ENCODE measurements at regions not wholly inside any gene's neighbourhood (a gene's known extent, or its start where the extent isn't known, plus 50 kb on each side); places are given as distances from the start of the nearest gene placed in this dataset.
"Not testable (repeated sequence)": the region's sequence is repeated elsewhere in the genome, so short reads cannot be mapped to it uniquely, and the experiment has no call there.

DNA sequence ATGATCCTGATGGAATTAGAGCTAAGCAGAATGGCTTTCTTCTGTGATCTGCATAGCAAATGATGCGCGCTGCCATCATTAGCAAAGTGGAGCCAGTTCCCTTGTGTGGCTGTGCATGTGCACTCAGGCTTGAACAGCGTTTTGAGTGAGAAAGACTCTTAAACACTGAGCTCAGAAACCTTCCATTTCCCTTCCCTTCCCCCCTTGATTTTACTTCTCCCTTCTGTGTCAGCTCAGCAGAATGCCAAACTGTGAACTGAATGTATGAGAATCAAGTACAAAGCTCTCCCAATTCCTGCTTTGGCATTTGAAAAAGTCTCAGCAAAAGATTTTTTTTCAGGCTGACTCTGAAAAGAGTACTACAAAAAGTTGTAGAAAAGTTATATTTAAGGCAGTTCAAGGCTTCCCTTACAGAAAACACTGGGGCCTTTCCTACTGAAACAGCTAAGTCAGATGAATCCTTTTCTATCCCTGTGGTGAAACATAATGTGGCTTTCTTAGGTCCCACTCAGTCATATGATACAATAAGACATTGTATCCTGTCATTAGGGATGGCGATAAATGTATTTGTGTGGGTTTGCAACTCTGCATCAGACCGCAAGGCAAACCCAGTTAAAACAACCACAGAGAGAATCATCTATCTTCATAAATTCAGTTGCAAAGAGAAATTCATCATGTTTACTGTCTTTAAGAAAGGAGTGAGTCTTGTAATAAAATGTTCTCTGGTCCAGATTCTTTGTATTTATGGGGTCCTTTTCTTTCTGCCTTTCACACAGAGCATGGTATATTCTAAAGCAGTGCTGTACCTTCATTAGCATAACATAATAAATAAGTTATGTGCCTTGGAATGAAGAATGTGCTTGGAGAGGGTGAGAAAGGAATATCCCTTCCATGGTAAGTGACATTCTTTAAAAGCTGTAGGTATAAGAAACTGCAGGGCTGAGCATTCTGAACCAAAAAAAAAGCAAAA lies 222.6 kb downstream of the CAAP1 start:
- peak in 9 of 56 donors; percentile 1 to 30 (median 6) for DNase-seq

DNA sequence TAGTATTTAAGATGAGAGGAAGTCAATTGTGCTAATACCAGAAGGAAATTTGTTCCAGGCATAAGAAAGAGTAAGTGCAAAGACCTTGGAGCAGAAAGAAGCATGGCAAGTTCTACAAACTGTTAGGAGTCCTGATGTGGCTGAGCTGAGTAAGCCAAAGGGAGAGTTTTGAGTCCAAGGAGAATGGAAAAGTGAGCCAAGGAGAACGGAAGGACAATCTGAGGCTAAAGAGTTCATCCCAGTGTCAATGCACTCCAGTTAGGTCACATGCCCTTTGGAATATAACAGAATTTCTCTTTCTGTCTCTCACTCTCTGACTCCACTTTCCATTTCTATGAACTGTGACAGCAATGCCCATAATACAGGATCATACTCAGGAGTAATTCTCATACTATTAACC lies 224.7 kb downstream of the CAAP1 start:
- no peak for DNase-seq

DNA sequence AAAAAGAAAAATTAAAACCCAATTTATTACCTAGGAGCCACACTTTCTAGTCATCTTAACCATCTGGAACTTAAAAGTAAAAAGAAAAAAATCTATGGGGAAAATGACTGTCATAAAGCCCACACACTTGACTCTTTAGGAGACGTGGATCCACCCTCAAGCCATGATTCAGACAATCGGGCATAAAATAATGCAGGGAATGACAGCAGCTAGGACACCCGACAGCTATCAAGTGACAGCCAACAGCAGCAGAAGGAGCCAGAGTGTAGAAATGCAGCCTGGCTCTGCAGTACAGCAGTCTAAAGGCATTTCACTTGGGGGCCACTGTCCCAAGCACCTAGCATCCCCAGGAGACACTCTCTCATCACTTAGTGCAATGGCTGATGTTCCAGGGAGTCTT lies 226.9 kb downstream of the CAAP1 start:
- DNase-seq, result peak in 1 of 56 donors; percentile 1

DNA sequence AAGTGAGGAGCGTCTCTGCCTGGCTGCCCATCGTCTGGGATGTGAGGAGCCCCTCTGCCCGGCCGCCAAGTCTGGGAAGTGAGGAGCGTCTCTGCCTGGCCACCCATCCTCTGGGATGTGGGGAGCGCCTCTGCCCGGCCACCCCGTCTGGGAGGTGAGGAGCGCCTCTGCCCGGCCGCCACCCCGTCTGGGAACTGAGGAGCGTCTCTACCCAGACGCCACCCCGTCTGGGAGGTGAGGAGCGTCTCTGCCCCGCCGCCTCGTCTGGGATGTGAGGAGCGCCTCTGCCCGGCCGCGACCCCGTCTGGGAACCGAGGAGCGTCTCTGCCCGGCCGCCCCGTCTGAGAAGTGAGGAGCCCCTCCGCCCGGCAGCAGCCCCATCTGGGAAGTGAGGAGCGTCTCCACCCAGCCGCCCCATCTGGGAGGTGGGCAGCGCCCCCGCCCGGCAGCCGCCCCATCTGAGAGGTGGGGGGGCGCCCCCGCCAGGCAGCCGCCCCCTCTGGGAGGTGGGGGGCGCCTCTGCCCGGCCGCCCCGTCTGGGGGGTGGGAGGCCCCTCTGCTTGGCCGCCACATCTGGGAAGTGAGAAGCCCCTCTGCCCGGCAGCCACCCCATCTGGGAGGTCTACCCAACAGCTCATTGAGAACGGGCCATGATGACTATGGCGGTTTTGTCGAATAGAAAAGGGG lies 228.4 kb downstream of the CAAP1 start:
- DNase-seq, result not testable (repeated sequence)

DNA sequence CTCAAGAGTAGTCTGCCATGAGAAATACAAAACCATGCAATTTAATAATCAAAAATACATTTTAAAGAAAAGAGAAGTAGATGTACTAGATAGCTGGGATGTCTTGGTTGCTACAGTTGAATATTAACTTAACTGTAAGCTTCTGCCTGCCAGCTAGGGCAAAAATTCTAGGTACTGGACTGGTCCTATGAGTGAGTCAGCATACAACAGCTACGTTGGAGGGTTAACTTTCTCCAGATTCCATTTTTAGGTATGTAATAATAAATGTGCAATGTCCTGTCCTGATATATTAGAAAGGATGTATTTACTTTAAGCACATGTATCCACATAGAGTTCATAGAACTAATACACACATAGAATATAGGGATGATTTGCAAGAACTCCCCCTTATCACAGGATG lies 230.1 kb downstream of the CAAP1 start:
- no peak for DNase-seq

DNA sequence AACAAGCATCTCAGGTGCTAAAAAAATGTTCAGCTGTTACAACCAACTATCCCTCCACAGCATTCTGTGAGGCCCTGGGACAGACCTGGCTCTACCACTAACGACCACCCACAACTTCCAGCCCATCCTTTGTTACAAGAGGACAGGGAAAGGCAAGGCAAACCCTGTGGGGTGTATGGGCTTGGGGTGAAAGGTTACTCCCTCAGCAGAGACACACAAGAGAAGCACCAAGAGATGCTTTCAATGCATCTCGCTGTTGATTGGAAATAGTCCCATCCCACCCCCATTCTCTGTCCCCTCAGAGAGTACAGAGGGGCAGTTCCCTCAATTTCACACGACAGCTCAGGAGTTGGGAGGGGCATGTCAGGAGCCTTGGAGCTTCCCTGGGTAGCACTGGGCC lies 234.1 kb downstream of the CAAP1 start:
- DNase-seq, result no peak

DNA sequence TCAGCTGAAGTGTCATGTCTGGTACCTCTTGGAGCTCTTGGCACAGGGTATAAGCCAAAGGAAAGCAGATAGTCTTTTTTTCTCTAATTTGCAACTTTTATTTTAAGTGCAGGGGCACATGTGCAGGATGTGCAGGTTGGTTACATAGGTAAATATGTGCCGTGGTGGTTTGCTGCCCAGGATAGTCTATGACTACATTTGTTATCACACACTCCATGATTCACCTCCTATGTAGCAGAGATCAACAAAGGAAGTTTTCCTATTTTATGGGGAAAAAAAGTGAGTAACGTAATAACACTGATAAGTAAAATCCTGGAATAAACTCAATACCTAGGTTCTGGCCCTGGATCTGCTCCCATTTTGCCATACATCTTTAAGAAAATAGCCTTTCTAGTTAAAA lies 234.6 kb downstream of the CAAP1 start:
- no peak for DNase-seq

DNA sequence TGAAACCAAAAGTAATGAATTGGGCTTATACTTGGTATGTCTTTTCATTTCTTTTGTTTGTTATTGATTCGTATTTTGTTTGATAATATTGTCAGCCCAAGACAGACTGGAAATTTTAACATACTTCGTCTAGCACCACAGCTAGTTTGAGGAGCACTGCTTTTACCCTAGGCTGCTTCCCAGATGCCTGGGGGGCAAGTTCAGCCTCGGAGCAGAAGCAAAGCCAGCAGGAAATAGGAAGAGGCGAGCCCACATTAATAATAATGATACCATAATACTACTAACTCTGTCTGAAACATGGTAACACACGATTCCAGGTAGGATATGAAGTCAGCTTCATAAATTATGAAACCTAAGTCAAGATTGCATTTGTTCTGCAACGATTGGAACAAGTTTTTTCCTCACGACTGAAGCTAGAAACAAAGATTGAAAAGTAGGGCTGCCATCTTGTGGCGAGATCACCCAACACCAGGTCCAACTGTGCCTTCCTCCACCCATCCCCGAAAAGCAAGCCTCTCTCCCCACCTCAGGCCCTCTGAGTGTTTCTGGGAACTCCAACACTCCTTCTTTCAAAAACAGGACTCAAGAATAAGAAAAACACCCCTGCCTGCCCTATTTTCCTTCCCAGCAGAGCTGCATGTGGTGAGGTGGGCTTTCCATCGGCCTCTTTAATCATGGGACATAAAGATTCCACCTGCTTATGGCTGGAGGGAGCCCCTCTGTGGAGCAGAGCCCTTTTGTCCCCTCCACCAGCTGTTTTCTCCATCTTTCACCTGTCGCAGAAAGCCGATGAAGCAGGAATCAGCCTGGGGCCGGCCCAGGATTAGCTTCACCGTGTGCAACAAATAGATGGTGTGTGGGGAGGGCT lies 236.4 kb downstream of the CAAP1 start:
- DNase-seq, result peak in 15 of 56 donors; percentile 3 to 44 (median 11)

DNA sequence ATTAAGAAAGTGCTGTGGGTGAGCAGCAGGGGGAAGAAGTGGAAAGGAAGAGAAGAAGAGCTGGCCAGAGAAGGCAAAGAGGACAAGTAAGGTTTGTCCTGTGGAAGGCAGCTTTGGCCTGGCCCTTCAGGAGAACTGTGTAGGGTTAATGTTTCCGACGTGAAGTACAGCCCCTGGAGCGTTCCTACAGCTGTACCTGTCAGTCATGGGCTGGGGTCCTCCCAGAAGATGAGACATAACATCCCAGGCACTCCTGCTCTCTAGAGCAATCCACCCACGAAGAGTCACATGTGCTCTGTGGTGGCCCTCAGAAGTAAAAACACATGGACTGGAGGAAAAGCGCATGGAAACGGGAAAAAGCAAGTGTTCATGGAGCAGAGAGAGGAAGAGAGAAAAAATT lies 237.4 kb downstream of the CAAP1 start:
- DNase-seq, result no peak

DNA sequence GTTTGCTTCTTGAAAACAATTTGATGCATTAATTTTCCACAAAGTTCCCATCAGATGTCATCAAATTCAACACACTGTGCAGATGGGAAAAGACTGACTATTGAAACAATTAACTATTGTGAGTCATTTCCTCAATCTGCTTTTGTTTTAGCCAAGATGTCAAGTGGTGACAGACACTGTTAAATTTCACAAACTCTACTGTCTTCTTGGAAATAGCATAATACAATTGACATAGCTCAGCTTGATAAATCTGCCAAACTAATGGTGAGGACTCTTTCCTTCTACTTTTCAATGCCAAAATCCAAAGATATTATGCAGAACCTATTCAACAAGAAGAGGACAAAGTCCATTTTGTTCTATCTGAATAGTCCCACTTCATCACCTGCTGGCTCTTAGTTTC lies 242.3 kb downstream of the CAAP1 start:
- DNase-seq, result no peak

DNA sequence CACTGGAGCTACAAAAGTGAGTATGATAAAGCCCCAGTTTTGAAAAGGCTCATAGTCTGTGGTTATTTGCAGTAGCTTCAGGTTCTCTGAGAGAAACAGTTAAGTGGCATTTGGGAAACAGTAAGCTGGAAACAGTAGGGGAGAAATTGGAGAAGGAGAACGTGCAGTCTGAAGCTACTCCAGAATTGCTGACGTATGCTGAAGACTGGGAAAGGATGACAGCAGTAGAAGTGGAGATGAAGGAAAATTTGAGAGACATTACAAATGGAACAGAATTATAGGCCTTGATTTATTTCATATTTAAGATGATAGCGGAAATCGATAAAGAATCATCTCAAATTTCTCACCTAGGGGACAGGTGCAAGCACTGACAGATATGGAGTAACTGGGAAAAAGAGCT lies 248.8 kb downstream of the CAAP1 start:
- DNase-seq, result no peak

DNA sequence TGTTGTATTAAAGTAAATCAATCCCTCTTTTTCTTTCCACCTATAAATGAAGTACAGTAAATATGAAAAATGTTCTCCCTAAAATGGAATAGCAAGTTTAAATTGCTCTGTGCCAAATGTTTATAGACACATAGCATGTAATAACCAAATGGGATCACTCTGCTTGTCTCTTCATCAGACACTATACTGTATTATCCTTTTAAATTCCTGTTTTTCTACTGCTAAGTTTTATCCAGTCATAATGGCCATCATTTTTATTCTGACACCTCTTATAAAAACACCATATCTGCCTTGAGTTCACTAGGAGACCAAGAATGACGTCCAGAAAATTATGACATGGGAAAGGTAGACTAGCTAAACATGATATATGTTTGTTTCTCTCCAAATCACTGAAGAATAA lies 252.8 kb downstream of the CAAP1 start:
- no peak for DNase-seq

DNA sequence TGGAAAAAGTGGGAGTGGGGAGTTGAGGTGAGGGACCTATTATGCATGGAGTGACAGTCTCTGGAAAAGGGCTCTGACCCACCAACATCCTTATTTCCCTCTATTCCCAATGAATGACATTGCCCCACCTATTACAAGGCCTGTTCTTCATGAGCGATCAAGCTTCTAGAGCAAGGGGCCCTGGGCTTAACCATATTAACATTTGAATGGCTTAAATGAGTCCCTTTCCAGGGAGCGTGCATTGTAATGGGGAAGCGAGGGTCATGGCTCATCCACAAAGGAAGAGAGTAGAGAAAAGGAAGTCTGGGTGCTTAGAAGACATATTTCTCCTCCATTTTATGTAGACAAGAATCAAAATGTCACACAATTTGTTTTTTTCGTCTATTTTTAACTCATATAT lies 255.5 kb downstream of the CAAP1 start:
- no peak for DNase-seq

DNA sequence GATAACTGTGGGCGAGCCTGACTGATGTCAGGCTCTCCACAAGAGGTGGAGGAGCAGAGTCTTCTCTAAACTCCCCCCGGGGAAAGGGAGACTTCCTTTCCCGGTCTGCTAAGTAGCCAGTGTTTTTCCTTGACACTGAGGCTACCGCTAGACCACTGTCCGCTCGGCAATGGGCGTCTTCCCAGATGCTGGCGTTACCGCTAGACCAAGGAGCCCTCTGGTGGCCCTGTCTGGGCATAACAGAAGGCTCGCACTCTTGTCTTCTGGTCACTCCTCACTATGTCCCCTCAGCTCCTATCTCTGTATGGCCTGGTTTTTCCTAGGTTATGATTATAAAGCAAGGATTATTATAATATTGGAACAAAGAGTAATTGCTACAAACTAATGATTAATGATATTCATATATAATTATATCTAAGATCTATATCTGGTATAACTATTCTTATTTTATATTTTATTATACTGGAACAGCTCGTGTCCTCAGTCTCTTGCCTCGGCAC lies 278.7 kb downstream of the CAAP1 start:
- DNase-seq, result not testable (repeated sequence)

DNA sequence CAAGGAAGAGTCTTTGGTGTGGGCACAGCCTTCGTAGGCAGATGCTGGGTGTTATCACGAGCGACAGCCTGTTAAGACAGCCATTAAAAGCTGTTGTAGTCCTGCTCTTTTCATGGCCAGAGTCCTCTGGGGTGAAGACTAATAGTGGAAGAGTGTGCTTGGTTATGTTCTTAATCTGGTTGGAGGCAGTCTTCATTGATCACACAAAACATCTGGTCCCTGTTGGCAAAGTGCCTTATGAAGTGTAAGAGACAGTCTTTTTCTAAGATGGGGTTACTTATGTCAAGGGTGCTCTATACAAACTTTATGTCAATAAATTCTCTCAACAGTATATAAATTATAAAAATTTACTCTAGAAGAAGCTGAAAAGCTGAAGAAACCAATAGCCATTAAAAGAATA lies 280.4 kb downstream of the CAAP1 start:
- no peak for DNase-seq

DNA sequence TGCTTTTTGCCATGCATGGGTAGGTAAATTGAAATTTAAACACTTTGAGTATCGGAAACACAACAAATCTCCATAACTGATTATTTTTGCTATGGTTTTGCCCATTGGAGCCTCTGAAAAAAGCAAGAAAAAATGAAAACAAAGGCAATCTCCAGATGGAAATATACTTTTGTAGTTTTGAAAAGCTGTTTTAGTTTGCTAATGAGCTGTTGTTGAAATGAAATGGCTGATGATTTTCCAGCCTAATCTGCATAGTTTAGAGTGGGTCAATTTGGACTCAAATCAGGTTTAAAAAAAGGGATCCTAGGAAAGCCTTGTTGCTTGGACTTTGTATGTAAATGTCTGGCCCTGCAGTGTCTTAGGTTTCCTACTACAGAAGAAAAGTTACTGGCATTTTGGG lies 285.8 kb downstream of the CAAP1 start:
- no peak for DNase-seq

DNA sequence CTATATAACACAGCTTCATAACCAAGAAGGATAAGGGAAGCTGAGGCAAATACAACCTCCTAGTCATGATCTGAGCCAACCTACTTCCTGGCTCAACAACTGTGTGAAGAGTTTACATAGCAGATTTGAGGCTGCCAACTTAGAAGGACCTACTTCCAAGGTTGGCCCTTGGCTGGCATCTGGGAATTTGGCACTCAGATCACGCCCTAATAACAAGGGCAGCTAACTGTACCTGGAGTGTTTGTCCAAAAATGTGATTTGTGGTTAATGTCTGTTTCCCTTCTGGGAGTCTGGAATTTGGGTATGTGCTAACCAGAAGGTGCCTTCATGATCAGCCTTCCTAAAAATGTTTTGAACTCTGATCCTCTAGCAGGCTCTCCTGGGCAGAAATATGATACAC lies 287.2 kb downstream of the CAAP1 start:
- DNase-seq, result no peak

DNA sequence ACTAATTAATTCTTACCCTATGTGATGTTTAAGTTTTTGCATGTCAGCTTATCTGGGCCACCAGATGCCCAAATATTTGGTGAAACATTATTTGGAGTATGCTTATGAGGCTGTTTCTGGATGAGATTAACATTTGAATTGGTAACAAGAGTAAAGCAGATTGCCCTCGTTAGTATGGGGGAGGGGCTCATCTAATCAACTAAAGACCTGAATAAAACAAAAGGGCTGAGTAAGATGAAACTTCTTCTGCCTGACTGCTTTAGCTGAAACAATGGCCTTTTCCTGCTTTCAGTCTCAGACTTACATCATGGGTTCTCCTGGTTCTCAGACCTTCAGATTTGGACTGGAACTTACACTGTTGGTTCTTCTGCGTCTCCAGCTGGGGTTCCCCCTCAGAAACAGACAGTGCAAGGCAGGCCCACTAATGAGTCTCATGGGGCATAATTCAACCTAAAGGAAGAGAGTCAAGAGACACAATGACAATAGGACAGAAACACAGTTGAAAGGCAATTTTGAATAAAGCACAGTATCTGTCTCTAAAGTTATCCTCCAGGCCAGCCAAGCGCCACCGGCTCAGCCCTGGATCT lies 288.4 kb downstream of the CAAP1 start:
- no peak for DNase-seq

DNA sequence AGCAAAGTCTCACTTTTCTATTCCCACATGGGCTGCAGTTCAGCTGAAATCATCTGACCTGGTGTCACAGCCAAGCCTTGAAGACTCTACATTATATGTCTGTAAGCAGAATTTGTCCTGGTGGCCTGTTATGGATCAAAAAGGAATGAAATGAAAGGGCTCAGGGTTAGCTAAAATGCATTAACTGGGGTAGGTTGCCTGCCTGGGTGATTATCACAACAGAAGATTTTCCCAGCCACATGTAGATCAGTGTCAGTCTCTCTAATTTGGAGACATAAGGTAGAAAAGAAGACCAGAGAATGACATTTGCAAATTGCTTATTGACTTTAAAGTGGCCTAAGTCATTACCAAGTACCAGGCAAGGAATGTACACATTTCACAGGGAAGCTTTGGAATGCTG lies 289.0 kb downstream of the CAAP1 start:
- no peak for DNase-seq

DNA sequence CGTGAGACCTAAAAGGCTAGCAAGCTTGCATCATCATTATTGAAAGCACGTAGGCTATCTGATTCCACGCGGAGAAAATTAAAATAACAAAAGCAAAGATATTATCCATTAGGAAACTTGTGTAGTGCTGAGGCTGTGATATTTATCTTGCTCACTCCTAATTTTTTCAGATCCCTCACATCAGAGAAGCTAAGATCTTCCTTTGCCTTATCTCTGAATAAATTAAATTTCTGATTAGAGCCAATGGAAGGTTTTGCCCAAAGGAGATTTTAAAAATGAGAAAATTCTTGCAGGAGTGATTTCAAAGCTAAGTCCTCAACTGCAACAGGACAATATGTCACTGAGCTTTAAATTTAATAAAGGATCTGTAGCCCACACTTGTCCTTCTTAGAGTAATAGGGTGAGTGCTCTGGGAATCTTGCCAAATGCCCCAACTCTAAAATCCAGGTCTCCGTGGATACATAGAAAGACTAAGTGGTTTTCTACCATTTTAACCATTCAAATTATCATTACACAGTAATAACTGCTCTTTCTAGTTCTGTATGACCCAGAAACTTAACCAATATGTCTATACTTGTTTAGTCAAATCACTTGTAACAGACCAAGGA lies 295.0 kb downstream of the CAAP1 start:
- no peak for DNase-seq

DNA sequence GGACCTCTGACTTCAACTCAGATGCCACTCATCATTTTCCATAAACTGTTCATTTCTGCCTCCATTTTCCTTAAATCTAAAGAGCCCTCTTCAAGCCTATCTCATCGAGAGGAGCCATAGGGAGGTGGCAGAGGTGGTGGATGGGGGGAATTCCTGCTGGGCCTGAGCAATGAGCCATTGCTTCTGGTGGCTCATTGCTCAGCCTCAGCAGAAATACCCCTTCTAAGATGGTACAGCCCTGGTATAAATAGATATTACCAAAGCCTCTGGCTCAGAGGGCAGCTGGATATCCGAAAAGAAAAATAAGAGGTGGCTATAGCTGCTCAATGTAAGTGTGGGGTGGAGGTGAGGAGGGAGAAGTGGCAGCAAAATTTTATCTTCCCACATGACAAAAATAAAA lies 313.5 kb downstream of the CAAP1 start:
- DNase-seq, result no peak
